SU-DHL-6 (cell line): ENCODE measurements at regions not wholly inside any gene's neighbourhood (a gene's known extent, or its start where the extent isn't known, plus 50 kb on each side); places are given as distances from the start of the nearest gene placed in this dataset.

Experiments
- H2AFZ ChIP-seq: fragments of 200-600 bp; sonication (generic); 2 replicates; pipeline ENCODE4 v1.6.1; 2014; ENCODE audit warnings: low read depth, mild to moderate bottlenecking, moderate library complexity, mixed read lengths, antibody characterized with exemption, low read length; ENCODE audit not compliant: severe bottlenecking
- H3F3A ChIP-seq: fragments of 200-600 bp; shearing (Covaris generic); 2 replicates; pipeline ENCODE4 v1.6.0; 2016; ENCODE audit warnings: antibody characterized with exemption, mild to moderate bottlenecking; ENCODE audit not compliant: insufficient read depth
- H3K27ac ChIP-seq: fragments of 200-600 bp; sonication (generic); 2 replicates; pipeline ENCODE4 v1.5.1; 2016; ENCODE audit warnings: low read depth, mild to moderate bottlenecking, low read length, moderate library complexity, mixed read lengths
- H3K27me3 ChIP-seq: fragments of 200-600 bp; sonication (generic), shearing (Covaris generic); 2 replicates; pipeline ENCODE4 v1.6.0; 2014; ENCODE audit warnings: mild to moderate bottlenecking, low read length
- H3K36me3 ChIP-seq: fragments of 200-600 bp; sonication (generic); 2 replicates; pipeline ENCODE4 v1.6.1; 2014; ENCODE audit warnings: mild to moderate bottlenecking, low read length, mixed read lengths
- H3K4me2 ChIP-seq: fragments of 300-600, 200-600 bp; shearing (Covaris generic), sonication (generic); 2 replicates; pipeline ENCODE4 v1.6.0; 2014; ENCODE audit warnings: low read length, low read depth, mild to moderate bottlenecking; ENCODE audit not compliant: poor library complexity, severe bottlenecking
- H3K4me3 ChIP-seq: fragments of 200-600 bp; sonication (generic); 2 replicates; pipeline ENCODE4 v1.5.1; 2014; ENCODE audit warnings: antibody characterized with exemption, low read length, mild to moderate bottlenecking, mixed read lengths; ENCODE audit not compliant: insufficient read depth, poor library complexity, severe bottlenecking
- H3K79me2 ChIP-seq: fragments of 200-600 bp; sonication (generic); 2 replicates; pipeline ENCODE4 v1.6.1; 2014; ENCODE audit warnings: mild to moderate bottlenecking, low read length, moderate library complexity; ENCODE audit not compliant: insufficient read depth
- H3K9ac ChIP-seq: fragments of 200-600 bp; sonication (generic); 2 replicates; pipeline ENCODE4 v1.7.0; 2014; ENCODE audit warnings: mild to moderate bottlenecking, low read length
- H3K9me2 ChIP-seq: fragments of 200-600 bp; sonication (generic); replicated peaks from 2 replicates; pipeline ENCODE4 v1.6.1; 2014; ENCODE audit warnings: low read length; ENCODE audit not compliant: insufficient read depth
- H3K9me3 ChIP-seq: fragments of 200-600 bp; sonication (generic); 2 replicates; pipeline ENCODE4 v1.6.1; 2014; ENCODE audit warnings: low read length, mixed read lengths; ENCODE audit not compliant: insufficient read depth
- H4K20me1 ChIP-seq: fragments of 200-600 bp; sonication (generic); 2 replicates; pipeline ENCODE4 v1.6.1; 2014; ENCODE audit warnings: low read depth, mild to moderate bottlenecking, antibody characterized with exemption, low read length, moderate library complexity, mixed read lengths
- CTCF ChIP-seq: fragments of 200-600 bp; sonication (generic); IDR thresholded peaks from one replicate; pipeline ENCODE4 v1.5.1; 2017; ENCODE audit warnings: antibody characterized with exemption, mild to moderate bottlenecking, low read length, moderate library complexity; ENCODE audit not compliant: insufficient read depth, poor library complexity, severe bottlenecking
- EZH2phosphoT487 ChIP-seq: fragments of 200-600 bp; sonication (generic), shearing (Covaris generic); conservative IDR thresholded peaks from 2 replicates; pipeline ENCODE4 v1.6.1; 2018; ENCODE audit warnings: mild to moderate bottlenecking, antibody characterized with exemption, low read length, moderate library complexity, mixed read lengths

- Histone ChIP-seq H3K9me3 (no peaks in the 10 kb centered on the region), H3K27me3 (no peaks in the 10 kb centered on the region)
Measured at GRCh38 chr10:78748235-78748533, 320.6 kb upstream of the ZMIZ1 start.

GRCh38 chr10:78749200-78749599 is 319.6 kb upstream of the ZMIZ1 start:
- Histone ChIP-seq H3K27me3 (no peaks in the 10 kb centered on the region), H3K27ac (no peak overlapping the region), H3K79me2 (no peaks in the 10 kb centered on the region), H2AFZ (no peak overlapping the region), H4K20me1 (no peaks in the 10 kb centered on the region), H3K36me3 (no peaks in the 10 kb centered on the region), H3K4me3 (no peak overlapping the region), H3K9ac (no peak overlapping the region), H3K9me3 (no peaks in the 10 kb centered on the region), H3K9me2 (no peaks in the 10 kb centered on the region), H3F3A (no peaks in the 10 kb centered on the region), H3K4me2 (no peak overlapping the region)
- no peak for TF ChIP-seq CTCF
- TF ChIP-seq EZH2phosphoT487: no peak

More at GRCh38 chr10:78748235-78748533, 320.6 kb upstream of the ZMIZ1 start:
- H3K79me2 ChIP-seq: no peaks in the 10 kb centered on the region
- no peak overlapping the region for H2AFZ ChIP-seq
- H3K27ac ChIP-seq: no peak overlapping the region
- no peaks in the 10 kb centered on the region for H3F3A ChIP-seq
- H4K20me1 ChIP-seq: no peaks in the 10 kb centered on the region
- H3K9ac ChIP-seq: no peak overlapping the region
- no peaks in the 10 kb centered on the region for H3K9me2 ChIP-seq
- TF ChIP-seq CTCF: no peak
- TF ChIP-seq EZH2phosphoT487: no peak
- no peaks in the 10 kb centered on the region for H3K36me3 ChIP-seq
- H3K4me2 ChIP-seq: no peak overlapping the region
- no peak overlapping the region for H3K4me3 ChIP-seq

GRCh38 chr10:78749898-78750297 is 318.9 kb upstream of the ZMIZ1 start:
- Histone ChIP-seq H4K20me1 (no peaks in the 10 kb centered on the region), H3K27ac (no peak overlapping the region), H3K4me2 (no peak overlapping the region), H3K9me3 (no peaks in the 10 kb centered on the region), H2AFZ (no peak overlapping the region), H3F3A (no peaks in the 10 kb centered on the region), H3K36me3 (no peaks in the 10 kb centered on the region), H3K79me2 (no peaks in the 10 kb centered on the region), H3K27me3 (no peaks in the 10 kb centered on the region), H3K4me3 (no peak overlapping the region), H3K9ac (no peak overlapping the region), H3K9me2 (no peaks in the 10 kb centered on the region)
- TF ChIP-seq EZH2phosphoT487 (no peak), CTCF (no peak)

- H3K79me2 ChIP-seq: no peaks in the 10 kb centered on the region
- H3K27ac ChIP-seq: no peak overlapping the region
- no peaks in the 10 kb centered on the region for H3K27me3 ChIP-seq
- TF ChIP-seq CTCF (no peak), EZH2phosphoT487 (no peak)
- H4K20me1 ChIP-seq: no peaks in the 10 kb centered on the region
- H3K4me2 ChIP-seq: no peak overlapping the region
- H3K9me2 ChIP-seq: no peaks in the 10 kb centered on the region
- no peaks in the 10 kb centered on the region for H3K9me3 ChIP-seq
- no peak overlapping the region for H2AFZ ChIP-seq
- H3K4me3 ChIP-seq: no peak overlapping the region
- H3F3A ChIP-seq: no peaks in the 10 kb centered on the region
- H3K9ac ChIP-seq: no peak overlapping the region
- H3K36me3 ChIP-seq: no peaks in the 10 kb centered on the region
Measured at GRCh38 chr10:78750418-78750817, 318.3 kb upstream of the ZMIZ1 start.
